ENCODE measurements at regions not wholly inside any gene's neighbourhood (a gene's known extent, or its start where the extent isn't known, plus 50 kb on each side); places are given as distances from the start of the nearest gene placed in this dataset.

- Histone ChIP-seq H2AFZ (ENCODE audit: low read length) (no peak overlapping the region), H3K27me3 (replicated peaks; ENCODE audit: insufficient read depth, low read length) (no peaks in the 10 kb centered on the region), H3K4me2 (ENCODE audit: low read depth, low read length) (peak overlapping the region; percentile 37; the same call in 1 of the 2 replicates), H3F3A (ENCODE audit: insufficient read depth, low read length) (no peaks in the 10 kb centered on the region), H3K36me3 (replicated peaks; ENCODE audit: insufficient read depth, low read length) (no peaks in the 10 kb centered on the region), H3K9me2 (replicated peaks; ENCODE audit: insufficient read depth, low read length) (no peaks in the 10 kb centered on the region), H3K9me3 (replicated peaks; ENCODE audit: insufficient read depth, low read length) (no peaks in the 10 kb centered on the region), H4K20me1 (ENCODE audit: insufficient read depth, low read length) (no peaks in the 10 kb centered on the region), H3K4me1 (ENCODE audit: low read length) (peaks cover 19% of the 10 kb centered on the region), H3K79me2 (ENCODE audit: low read length) (no peaks in the 10 kb centered on the region), H3K27ac (ENCODE audit: low read length) (no peak overlapping the region), H3K9ac (ENCODE audit: low read length) (no peak overlapping the region), H3K4me3 (ENCODE audit: low read length) (no peak overlapping the region)
- DNase-seq = no peak
- TF ChIP-seq EZH2phosphoT487 (IDR thresholded peaks at IDR 0.05; ENCODE audit: low read length) (no peak), EZH2 (optimal IDR thresholded peaks at IDR 0.05; ENCODE audit: low read depth, low read length) (no peak), CTCF (IDR thresholded peaks at IDR 0.05; ENCODE audit: low read length) (no peak)
Observed at GRCh38 chr12:98344046-98344930, 171.1 kb upstream of the TMPO start.

- Histone ChIP-seq H2AFZ (ENCODE audit: low read length) (no peak overlapping the region), H3K9ac (ENCODE audit: low read length) (no peak overlapping the region), H4K20me1 (ENCODE audit: insufficient read depth, low read length) (no peaks in the 10 kb centered on the region), H3K79me2 (ENCODE audit: low read length) (no peaks in the 10 kb centered on the region), H3K27ac (ENCODE audit: low read length) (no peak overlapping the region), H3K9me3 (replicated peaks; ENCODE audit: insufficient read depth, low read length) (no peaks in the 10 kb centered on the region), H3K9me2 (replicated peaks; ENCODE audit: insufficient read depth, low read length) (no peaks in the 10 kb centered on the region), H3F3A (ENCODE audit: insufficient read depth, low read length) (no peaks in the 10 kb centered on the region), H3K36me3 (replicated peaks; ENCODE audit: insufficient read depth, low read length) (no peaks in the 10 kb centered on the region), H3K4me3 (ENCODE audit: low read length) (no peak overlapping the region), H3K4me2 (ENCODE audit: low read depth, low read length) (no peak overlapping the region), H3K27me3 (replicated peaks; ENCODE audit: insufficient read depth, low read length) (no peaks in the 10 kb centered on the region), H3K4me1 (ENCODE audit: low read length) (peaks cover 19% of the 10 kb centered on the region)
- DNase-seq = no peak
- TF ChIP-seq EZH2phosphoT487 (IDR thresholded peaks at IDR 0.05; ENCODE audit: low read length) = no peak
- no peak for TF ChIP-seq EZH2 (optimal IDR thresholded peaks at IDR 0.05; ENCODE audit: low read depth, low read length)
- TF ChIP-seq CTCF (IDR thresholded peaks at IDR 0.05; ENCODE audit: low read length) = no peak
Observed at GRCh38 chr12:98345308-98345876, 170.0 kb upstream of the TMPO start.

- no peaks in the 10 kb centered on the region for H3K4me1 ChIP-seq (ENCODE audit: low read length)
- no peak for DNase-seq
- no peaks in the 10 kb centered on the region for H3K27me3 ChIP-seq (replicated peaks; ENCODE audit: insufficient read depth, low read length)
- H3K9ac ChIP-seq (ENCODE audit: low read length) = no peak overlapping the region
- no peaks in the 10 kb centered on the region for H3F3A ChIP-seq (ENCODE audit: insufficient read depth, low read length)
- no peaks in the 10 kb centered on the region for H3K79me2 ChIP-seq (ENCODE audit: low read length)
- no peak overlapping the region for H3K27ac ChIP-seq (ENCODE audit: low read length)
- no peak overlapping the region for H3K4me2 ChIP-seq (ENCODE audit: low read depth, low read length)
- no peaks in the 10 kb centered on the region for H3K36me3 ChIP-seq (replicated peaks; ENCODE audit: insufficient read depth, low read length)
- no peak overlapping the region for H3K4me3 ChIP-seq (ENCODE audit: low read length)
- H4K20me1 ChIP-seq (ENCODE audit: insufficient read depth, low read length) = no peaks in the 10 kb centered on the region
- no peak for TF ChIP-seq EZH2phosphoT487 (IDR thresholded peaks at IDR 0.05; ENCODE audit: low read length)
- no peak for TF ChIP-seq EZH2 (optimal IDR thresholded peaks at IDR 0.05; ENCODE audit: low read depth, low read length)
- no peak for TF ChIP-seq CTCF (IDR thresholded peaks at IDR 0.05; ENCODE audit: low read length)
- H2AFZ ChIP-seq (ENCODE audit: low read length) = no peak overlapping the region
- H3K9me2 ChIP-seq (replicated peaks; ENCODE audit: insufficient read depth, low read length) = no peaks in the 10 kb centered on the region
- H3K9me3 ChIP-seq (replicated peaks; ENCODE audit: insufficient read depth, low read length) = no peaks in the 10 kb centered on the region
Observed at GRCh38 chr12:98351089-98351488, 164.3 kb upstream of the TMPO start.
